Astrocyte of the hippocampus (primary cell): ENCODE measurements at regions not wholly inside any gene's neighbourhood (a gene's known extent, or its start where the extent isn't known, plus 50 kb on each side); places are given as distances from the start of the nearest gene placed in this dataset.
A peak's percentile ranks its signal among the peaks of the same experiment; 100 is the strongest.

Experiments
- DNase-seq: peaks from one replicate; pipeline ENCODE4 v3.0.0; 2011; ENCODE audit warnings: low read depth, low spot score

DNA sequence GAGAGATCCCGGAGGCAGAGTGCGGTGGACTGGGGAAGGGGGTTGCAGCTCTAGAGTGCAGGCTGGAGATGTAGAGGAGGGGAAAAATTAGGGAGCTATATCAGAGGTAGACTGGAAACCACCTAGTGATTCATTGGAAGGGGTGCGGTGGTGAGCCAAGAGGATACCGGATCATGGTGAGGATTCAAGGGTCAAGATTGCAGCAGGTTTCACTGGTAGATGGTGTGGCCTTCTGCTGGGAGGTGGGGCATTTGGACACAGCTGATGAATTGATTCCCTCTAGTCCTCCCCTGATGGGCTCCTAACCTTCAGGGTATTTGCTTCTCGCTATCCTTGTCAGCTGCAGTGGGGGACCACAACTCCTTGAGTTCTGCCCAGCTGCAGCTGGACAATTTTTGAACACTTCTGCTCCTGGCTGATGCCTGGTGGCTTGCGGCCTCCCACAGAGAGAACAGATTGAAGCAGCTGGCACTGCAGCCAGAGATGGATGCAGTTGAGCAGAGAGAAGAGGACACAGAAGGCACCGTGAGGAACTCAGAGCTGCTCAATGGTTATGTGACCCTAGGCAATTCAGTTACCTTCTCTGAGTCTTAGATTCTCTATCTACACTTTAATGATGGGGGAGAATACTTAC, 134.4 kb upstream of the ABCA1 start:
- no peak for DNase-seq

DNA sequence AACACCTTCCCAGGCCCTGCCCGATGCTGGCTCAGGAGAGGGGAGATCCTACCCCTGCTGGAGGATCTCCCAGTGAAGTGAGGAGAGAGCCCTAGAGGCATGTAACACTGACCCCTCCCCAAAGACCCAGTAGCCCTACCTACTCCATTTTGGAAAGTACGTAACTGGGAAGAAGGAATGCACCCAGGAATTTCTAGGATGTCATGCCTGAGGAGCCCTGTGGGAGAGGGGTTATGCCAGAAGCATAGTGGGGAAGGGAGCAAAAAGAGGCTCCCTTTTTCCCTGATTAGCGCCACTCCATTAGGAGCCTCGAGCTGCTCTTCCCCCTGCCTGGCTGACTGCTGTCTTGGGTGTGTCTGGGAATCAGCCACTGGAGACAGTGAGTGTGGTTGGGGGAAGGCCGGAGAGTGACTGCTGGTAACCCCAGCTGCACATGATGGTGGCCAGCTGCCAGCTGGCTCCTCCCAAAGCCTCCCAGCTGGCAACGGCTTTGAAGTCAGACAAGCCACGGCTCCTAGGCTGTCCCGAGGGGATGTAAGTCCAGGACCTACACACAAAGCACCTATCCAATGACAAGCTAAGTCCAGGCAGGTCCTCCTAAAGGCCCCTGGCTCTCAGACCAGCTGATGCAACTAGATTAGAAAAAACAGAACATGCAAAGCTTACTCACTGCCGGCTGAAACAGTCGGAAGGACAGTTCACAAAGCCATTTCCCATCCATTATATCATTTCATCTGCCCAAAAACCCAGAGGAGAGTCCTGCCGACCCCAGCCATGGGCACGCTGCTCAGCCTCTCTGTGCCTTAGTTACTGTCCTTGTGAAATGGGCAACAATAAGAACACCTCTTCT, 136.5 kb upstream of the ABCA1 start:
- peak; percentile 94 for DNase-seq

DNA sequence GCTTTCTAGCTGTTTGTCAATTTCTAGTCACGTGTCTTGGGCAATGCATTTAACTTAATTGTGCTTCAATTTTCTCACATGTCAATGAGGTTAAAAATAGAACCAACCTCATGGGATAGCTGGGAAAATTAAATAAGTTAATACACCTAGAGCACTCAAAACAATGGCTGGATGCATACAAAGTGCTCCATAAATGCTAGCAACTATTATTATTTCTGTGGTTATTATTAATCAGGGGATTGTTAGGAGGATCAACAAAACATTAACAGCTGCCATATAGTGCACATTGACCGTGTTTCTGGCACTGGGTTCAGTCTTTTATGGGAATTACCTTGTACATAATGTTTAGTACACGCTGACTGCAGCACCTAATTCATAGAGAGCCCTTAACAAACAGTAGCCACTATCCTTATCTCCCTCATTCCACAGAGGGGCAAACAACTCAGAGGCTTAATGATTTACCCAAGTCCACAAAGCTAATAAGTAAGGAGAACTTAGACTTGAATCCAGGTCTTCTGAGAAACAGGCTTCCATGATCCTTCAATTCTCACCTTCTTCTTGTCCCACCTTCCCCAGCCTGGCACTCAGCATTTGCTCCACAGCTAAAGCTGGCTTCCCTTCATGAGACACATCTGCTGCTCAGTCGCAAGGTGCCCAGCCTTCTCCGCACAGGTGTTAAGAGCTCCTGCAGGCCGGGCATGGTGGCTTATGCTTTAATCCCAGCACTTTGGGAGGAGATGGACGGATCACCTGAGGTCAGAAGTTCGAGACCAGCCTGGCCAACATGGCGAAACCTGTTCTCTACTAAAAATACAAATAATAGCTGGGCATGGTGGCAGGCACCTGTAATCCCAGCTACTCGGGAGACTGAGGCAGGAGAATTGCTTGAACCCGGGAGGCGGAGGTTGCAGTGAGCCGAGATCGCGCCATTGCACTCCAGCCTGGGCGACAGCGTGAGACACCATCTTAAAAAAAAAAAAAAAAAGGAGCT, 137.4 kb upstream of the ABCA1 start:
- DNase-seq: no peak

DNA sequence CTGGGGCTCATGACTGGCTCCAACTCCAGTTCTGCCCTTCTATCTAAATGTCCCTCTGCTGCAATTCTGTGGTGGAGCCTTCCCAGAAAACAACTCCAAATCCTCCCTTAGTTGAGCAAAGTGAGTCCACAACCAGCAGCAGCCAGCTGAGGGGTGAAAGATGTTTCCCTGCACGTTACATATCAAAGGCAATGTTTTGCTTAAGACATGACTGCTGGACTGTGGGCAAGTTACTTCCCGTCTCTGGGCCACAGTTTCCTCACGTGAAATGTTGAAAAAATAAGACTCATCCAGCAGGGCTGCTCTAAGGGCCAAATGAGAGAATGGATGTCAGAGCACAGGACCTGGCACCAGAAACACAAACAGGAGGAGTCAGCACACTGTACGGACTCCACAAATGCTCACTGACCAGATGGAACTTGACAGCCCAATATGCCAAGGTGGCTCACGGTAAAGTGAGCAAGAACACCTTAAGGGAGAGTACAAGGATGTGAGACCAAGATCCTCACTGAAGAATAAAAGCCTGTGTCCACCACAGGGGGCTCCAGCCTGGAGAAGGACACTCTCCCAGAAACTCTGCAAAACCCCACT, 138.4 kb upstream of the ABCA1 start:
- DNase-seq: no peak

DNA sequence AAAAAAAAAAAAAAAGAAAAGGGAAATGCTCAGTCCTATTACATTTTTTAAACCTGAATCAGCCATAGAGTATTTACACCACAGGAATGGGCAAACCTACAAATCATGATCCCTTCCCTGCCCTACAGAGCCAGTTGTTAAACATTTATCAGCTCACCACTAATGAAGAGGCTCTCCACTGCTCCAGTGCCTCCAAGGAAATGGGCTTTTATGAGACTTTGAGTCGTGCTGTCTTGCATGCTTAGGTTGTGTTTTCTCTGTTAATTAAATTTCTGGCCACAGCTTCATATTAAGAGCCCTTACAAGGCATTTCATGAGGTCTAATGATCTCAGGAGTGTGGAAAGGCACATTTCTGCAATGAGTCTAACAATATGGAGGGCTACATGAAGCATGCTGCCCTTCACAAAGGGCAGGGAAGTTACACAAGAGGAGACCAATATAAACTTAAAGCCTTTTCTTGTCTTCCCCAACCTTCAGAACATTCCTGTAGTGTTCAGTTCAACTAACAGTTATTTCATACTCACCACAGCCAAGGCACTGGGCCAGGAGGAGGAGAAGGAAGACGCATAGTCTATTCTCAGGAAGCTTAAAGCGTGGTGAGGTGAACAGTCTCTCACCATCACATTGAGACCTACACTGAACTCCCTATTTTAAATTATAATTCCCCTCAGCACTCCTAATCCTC, 140.1 kb upstream of the ABCA1 start:
- DNase-seq: peak; percentile 60

DNA sequence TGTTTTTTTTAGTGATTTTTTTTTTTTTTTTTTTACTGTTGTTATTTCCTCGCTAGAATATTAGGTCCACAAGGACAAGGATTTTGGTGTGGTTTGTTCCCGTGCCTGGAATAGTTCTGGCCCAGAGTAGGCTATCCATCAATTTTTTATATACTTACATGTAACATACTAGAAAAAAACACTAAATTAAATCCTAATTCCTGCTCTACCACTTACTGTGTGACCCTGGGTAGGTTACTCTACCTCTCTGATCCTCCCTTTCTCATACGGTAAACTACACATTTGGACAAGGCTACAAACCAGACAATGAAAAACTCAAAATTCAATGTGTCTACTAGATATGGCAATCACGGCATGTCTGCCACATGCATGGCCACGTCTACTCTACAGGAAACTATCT, 141.3 kb upstream of the ABCA1 start:
- no peak for DNase-seq

DNA sequence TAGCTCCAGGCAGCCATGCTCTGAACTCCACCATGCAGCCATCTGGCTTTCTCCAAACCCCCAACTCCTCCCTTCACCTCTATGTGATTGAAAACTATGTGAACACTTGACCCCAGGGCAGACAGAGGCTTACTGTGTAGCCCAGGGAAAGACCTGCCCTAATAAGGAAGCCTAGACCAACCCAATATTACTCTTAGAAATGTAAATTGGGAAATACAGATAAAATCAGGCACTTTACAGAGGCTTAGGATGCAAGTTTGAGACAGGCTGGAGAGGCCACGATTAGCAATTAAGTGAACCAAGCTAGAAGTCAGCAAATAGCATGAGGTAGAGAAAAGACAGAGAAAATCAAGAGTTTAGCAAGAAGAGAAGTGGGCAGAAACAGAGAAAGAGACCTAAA, 141.7 kb upstream of the ABCA1 start:
- no peak for DNase-seq

DNA sequence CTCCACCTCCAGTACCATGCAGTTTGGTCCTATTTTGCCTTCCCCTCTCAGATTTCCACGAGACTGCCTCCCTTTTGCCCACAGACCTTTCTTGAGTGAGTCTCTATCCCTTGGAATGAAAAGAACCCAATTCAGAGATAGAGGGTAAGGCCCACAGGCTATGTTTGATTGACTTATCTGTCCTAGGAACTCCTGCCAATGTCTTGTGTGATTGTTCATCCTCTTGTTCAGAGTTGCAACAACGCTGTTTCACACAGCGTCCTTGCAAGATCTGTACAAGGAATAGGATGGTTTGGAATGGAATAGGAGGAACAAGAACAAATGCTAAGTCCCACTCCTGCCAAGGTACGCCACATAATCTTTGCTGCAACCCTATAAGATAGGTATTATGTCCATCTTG, 142.2 kb upstream of the ABCA1 start:
- no peak for DNase-seq

DNA sequence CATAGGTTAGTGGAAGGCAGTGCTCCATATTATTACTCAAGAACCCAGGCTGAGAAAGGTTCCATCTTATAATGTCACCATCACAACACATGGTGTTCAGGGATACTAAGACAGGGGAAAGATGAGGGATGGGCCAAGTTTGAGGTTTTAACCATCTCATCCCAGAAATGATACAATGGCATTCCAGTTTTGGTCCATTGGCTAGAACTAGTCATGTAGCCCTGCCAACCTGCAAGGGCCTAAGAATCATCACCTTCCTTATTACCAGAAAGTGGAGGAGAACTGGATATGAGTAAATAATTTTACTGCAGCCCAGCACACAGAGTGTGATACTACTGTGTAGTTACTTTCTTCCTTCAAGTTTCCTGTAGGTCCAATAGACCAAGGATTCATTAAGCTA, 144.5 kb upstream of the ABCA1 start:
- no peak for DNase-seq

DNA sequence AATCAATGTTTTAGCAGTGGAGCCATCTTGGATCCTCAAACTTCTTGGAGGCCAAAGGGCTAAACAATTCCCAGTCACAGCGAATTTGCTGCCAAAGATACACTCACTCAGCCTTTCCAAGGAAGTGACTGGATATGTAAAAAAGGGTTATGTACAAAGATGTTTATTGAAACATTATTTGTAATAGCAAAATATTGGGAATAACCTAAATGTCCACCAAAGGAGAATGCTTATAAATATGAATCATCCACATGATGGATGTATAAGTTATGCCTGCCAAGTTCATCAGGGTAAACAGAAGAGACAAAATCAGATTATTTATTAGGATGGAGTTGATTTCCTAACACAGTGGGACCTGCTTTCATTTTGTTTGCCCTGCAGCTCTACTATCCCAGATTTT, 145.2 kb upstream of the ABCA1 start:
- DNase-seq: no peak

DNA sequence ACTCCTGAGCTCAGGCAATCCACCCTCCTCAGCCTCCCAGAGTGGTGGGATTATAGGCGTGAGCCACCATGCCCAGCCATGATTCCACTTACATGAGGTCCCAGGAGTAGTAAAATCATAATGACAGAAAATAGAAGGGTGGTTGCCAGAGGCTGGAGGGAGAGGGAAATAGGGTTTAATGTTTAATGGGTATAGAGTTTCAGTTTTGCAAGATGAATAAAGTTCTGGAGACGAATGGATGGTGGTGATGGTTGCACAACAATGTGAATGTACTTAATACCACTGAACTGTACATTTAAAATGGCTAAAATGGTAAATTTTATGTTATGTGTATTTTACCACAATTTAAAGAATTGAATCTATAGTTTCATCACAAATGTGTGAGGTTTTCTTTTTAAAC, 146.5 kb upstream of the ABCA1 start:
- no peak for DNase-seq

DNA sequence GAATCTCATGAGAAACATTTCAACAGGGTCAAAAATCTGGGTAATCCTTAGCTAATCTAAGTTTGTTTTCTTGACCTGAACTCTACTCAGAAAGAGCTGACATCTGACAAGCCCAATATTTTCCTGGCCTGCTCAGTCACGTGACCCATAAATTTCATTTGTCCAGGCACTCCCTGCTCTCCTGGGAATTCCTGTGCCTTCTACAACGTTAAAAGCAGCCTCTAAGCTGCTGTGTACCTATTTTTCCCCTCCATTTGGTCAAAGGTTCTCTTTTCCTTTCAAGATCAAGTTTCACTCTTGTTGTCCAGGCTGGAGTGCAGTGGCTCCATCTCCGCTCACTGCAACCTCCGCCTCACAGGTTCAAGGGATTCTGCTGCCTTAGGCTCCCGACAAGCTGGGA, 148.8 kb upstream of the ABCA1 start:
- DNase-seq: no peak

DNA sequence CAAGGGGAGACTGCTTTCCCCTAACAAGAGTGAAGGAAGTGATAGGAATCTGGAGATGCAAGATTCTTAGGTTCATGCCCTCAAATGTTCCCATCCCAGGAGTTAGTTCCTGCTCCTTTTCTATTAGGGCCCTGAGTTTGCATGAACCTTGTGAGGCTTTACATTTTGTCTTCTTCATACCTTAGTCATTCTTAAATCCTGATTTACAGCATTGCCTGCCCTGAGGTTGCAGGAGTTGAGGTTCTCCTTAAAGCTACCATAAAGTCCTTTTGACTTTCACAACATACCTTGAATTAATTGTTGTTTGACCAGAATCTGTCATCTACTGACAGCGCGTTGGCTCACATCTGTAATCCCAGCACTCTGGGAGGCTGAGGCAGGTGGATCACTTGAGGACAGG, 151.5 kb upstream of the ABCA1 start:
- no peak for DNase-seq

DNA sequence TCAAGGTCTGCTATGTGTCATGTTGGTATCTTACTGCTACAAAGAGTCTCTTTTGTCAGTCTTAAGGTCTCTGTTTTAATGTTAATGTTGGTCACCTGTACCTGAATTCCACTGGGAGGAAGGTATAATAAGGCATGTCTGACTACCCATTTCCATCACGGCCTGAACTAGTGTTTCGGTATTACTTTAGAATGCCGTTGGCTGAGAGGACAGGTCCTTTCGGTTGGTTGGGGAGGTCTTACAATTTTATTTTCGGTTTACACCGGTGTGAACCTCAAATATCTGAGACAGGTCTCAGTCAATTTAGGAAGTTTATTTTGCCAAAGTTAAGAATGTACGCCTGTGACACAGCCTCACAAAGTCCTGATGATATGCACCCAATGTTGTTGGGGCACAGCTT, 154.9 kb upstream of the ABCA1 start:
- DNase-seq: no peak

DNA sequence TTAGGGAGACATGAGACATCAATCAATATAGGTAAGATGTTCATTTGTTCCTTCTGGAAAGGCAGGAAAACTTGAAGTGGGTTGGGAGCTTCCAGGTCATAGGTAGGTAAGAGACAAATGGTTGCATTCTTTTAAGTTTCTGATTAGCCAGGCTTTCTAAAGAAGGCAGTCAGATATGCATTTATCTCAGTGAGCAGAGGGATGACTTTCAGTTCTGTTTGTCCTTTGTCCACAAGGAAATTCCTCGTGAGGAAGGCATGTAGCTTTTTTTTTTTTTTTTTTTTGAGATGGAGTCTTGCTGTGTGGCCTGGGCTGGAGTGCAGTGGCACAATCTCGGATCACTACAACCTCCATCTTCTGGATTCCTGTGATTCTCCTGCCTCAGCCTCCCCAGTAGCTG, 155.3 kb upstream of the ABCA1 start:
- no peak for DNase-seq

DNA sequence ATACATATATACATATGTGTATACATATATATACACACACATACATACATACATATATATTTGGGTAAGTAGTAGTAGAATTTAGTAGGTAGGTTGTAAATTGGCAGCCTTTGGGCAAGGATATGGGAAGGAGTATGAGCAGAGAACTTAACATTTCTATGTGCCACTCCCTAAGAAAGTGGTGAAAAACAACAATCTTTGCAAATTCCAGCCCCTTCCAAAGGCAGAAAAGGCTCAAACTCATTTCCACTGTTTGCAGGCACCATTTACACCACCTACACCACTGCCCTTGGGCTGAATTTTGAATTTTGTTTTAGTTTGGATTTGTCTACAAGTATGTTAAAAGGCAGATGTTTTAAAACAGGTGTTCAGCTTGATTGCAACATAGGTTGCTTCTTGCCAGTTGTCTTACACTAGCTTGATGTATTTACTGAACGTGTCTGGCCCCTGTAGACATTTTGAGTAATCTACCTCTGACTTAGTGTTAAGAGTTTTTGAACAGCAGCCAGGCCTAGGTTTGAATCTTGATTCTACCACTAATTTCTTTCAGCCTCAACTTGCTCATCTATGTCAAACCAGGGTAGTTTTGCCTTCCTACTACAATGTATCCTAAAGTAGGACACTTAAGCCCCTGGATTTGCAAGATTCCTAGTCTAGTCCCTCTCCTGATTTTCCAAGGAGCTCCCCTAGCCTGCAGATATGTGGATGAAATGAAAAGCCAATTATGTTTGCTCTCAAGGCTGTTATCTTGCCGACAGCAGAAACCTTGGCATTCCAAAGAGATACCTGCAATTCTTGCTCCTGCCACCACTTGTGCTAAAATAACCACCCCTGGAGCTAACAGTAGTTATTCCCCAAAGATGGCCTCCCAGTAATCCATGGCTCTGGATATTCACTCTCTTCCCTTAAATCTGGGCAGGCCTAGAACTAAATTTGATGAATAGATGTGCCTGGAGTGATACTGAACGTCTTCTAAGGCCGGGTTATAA, 156.2 kb upstream of the SLC44A1 start:
- no peak for DNase-seq

DNA sequence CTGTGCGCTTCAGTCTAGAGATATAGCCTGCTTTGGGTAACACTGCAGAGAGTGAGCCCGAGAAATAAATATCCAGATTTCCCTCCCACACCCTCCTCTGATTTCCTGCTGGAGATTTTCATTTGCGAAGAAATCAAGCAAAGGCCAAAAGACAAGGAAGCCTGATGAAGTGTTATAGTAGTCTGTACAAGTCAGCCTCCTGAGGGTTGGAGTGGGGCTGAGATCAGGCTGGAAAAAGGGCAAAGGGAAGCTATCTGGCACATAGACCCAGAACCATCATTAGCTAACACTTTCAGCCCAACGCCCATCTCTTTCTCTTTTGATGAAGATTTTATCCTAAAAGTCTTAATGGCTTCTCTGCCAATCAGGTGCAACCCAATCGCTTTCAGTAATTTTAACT, 154.6 kb upstream of the SLC44A1 start:
- DNase-seq: no peak

DNA sequence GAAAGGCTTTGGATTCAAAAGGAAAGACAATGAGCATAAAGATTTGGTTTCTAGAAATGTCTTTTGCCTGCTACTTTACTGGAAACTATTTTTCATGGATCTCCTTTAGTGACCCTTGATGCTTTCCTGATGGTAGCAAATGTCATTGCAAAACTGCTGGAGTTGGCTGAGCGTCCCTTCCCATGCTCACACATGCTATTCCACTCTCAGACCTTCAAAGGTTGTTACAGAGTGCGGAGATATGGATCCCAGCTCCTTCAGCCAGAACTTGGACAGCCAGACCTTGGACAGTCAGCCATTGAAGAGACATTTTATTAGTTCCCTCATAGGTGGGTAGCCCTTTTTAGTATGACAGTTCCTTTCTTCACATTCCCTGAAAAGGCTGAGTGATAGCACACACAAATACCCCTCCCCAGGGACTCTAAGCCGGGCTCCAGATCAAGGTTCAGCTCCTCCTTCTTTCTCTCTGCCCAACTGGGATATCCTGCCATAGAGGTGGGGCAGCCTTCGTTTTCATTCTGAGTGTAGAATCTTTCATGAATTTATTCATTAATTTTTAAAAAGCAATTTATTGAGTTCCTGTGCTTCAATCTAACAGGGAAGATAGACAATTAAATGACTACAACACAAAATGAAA, 153.3 kb upstream of the SLC44A1 start:
- DNase-seq: no peak

DNA sequence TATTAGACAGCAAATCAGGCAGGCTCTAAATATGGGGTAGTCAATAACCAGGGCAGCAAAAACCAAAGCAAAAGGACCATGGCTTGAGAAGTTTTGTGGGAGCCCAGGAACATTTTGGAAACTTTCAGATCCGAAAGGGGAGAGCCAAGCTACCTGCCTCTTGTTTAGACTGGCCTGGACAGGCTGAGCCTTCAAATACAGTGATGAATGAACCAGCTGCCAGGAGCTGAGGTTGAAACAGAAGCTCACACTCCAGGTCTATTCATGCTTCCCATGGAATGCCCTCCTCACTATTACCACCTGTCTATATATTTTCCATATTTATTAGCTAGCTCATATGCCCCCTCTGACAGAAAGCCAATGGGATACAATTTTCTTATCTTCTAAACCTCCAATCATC, 150.8 kb upstream of the SLC44A1 start:
- DNase-seq: no peak

DNA sequence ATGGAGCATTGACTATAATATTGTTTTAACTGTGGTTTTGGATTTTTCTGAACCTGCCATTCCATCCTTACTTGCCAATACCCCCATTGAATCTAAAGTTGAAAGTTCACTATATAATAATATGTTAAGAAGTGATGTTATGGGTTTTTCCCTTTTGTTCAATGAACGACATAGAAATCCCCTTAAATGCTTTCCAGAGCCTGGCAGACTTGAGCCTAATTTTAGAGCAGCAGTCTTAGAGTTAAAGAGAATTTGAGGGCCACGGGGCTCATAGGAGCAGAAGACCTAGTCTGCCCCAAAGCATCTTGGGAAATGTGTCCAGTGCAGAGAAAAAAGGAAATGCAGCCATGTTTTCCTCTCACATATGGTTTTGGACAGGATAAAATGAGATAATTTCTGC, 146.1 kb upstream of the SLC44A1 start:
- no peak for DNase-seq
